Esophagus muscularis mucosa (tissue), 4 donors: ENCODE measurements at regions not wholly inside any gene's neighbourhood (a gene's known extent, or its start where the extent isn't known, plus 50 kb on each side); places are given as distances from the start of the nearest gene placed in this dataset.

Source experiments
- CTCF ChIP-seq, 3 experiments: fragments of 200-600 bp in 2 of 3; fragments of 450-650 bp in 1 of 3; sonication (generic) in 2 of 3; IDR thresholded peaks; one replicate each; pipeline ENCODE4 v1.5.1; 2017 to 2019; ENCODE audit warnings: antibody characterized with exemption in 3 of 3, mild to moderate bottlenecking in 2 of 3, moderate library complexity in 1 of 3
- EP300 ChIP-seq: sonication (generic); formaldehyde crosslinking; IDR thresholded peaks from one replicate; pipeline ENCODE4 v1.6.1; 2017; ENCODE audit warnings: antibody characterized with exemption
- POLR2A ChIP-seq: fragments of 450-650 bp; IDR thresholded peaks from one replicate; pipeline ENCODE4 v1.6.1; 2017; ENCODE audit warnings: antibody characterized with exemption, moderate library complexity, mild to moderate bottlenecking, low read depth
- POLR2AphosphoS5 ChIP-seq, 2 donors: sonication (generic); formaldehyde crosslinking; IDR thresholded peaks; one replicate each; pipeline ENCODE4 v1.6.1; 2017; ENCODE audit warnings: antibody characterized with exemption in 2 of 2

- TF ChIP-seq CTCF (IDR thresholded peaks at IDR 0.05) (no peak), POLR2A (no peak), POLR2AphosphoS5 (IDR thresholded peaks at IDR 0.05) (no peak), EP300 (no peak)
Observed at GRCh38 chr10:45061982-45062381, 61.3 kb downstream of the ZNF22 start.
